SU-DHL-6 (cell line): ENCODE measurements at regions not wholly inside any gene's neighbourhood (a gene's known extent, or its start where the extent isn't known, plus 50 kb on each side); places are given as distances from the start of the nearest gene placed in this dataset.

ENCODE experiments used
- H2AFZ ChIP-seq: fragments of 200-600 bp; sonication (generic); 2 replicates; pipeline ENCODE4 v1.6.1; 2014; ENCODE audit warnings: low read depth, mild to moderate bottlenecking, moderate library complexity, mixed read lengths, antibody characterized with exemption, low read length; ENCODE audit not compliant: severe bottlenecking
- H3F3A ChIP-seq: fragments of 200-600 bp; shearing (Covaris generic); 2 replicates; pipeline ENCODE4 v1.6.0; 2016; ENCODE audit warnings: antibody characterized with exemption, mild to moderate bottlenecking; ENCODE audit not compliant: insufficient read depth
- H3K27ac ChIP-seq: fragments of 200-600 bp; sonication (generic); 2 replicates; pipeline ENCODE4 v1.5.1; 2016; ENCODE audit warnings: low read depth, mild to moderate bottlenecking, low read length, moderate library complexity, mixed read lengths
- H3K27me3 ChIP-seq: fragments of 200-600 bp; sonication (generic), shearing (Covaris generic); 2 replicates; pipeline ENCODE4 v1.6.0; 2014; ENCODE audit warnings: mild to moderate bottlenecking, low read length
- H3K36me3 ChIP-seq: fragments of 200-600 bp; sonication (generic); 2 replicates; pipeline ENCODE4 v1.6.1; 2014; ENCODE audit warnings: mild to moderate bottlenecking, low read length, mixed read lengths
- H3K4me2 ChIP-seq: fragments of 300-600, 200-600 bp; shearing (Covaris generic), sonication (generic); 2 replicates; pipeline ENCODE4 v1.6.0; 2014; ENCODE audit warnings: low read length, low read depth, mild to moderate bottlenecking; ENCODE audit not compliant: poor library complexity, severe bottlenecking
- H3K4me3 ChIP-seq: fragments of 200-600 bp; sonication (generic); 2 replicates; pipeline ENCODE4 v1.5.1; 2014; ENCODE audit warnings: antibody characterized with exemption, low read length, mild to moderate bottlenecking, mixed read lengths; ENCODE audit not compliant: insufficient read depth, poor library complexity, severe bottlenecking
- H3K79me2 ChIP-seq: fragments of 200-600 bp; sonication (generic); 2 replicates; pipeline ENCODE4 v1.6.1; 2014; ENCODE audit warnings: mild to moderate bottlenecking, low read length, moderate library complexity; ENCODE audit not compliant: insufficient read depth
- H3K9ac ChIP-seq: fragments of 200-600 bp; sonication (generic); 2 replicates; pipeline ENCODE4 v1.7.0; 2014; ENCODE audit warnings: mild to moderate bottlenecking, low read length
- H3K9me2 ChIP-seq: fragments of 200-600 bp; sonication (generic); replicated peaks from 2 replicates; pipeline ENCODE4 v1.6.1; 2014; ENCODE audit warnings: low read length; ENCODE audit not compliant: insufficient read depth
- H3K9me3 ChIP-seq: fragments of 200-600 bp; sonication (generic); 2 replicates; pipeline ENCODE4 v1.6.1; 2014; ENCODE audit warnings: low read length, mixed read lengths; ENCODE audit not compliant: insufficient read depth
- H4K20me1 ChIP-seq: fragments of 200-600 bp; sonication (generic); 2 replicates; pipeline ENCODE4 v1.6.1; 2014; ENCODE audit warnings: low read depth, mild to moderate bottlenecking, antibody characterized with exemption, low read length, moderate library complexity, mixed read lengths
- EZH2phosphoT487 ChIP-seq: fragments of 200-600 bp; sonication (generic), shearing (Covaris generic); conservative IDR thresholded peaks from 2 replicates; pipeline ENCODE4 v1.6.1; 2018; ENCODE audit warnings: mild to moderate bottlenecking, antibody characterized with exemption, low read length, moderate library complexity, mixed read lengths
- TF ChIP-seq, protein P1 (sequence below): fragments of 200-600 bp; sonication (generic); IDR thresholded peaks from one replicate; pipeline ENCODE4 v1.5.1; 2017; ENCODE audit warnings: antibody characterized with exemption, mild to moderate bottlenecking, low read length, moderate library complexity; ENCODE audit not compliant: insufficient read depth, poor library complexity, severe bottlenecking

DNA sequence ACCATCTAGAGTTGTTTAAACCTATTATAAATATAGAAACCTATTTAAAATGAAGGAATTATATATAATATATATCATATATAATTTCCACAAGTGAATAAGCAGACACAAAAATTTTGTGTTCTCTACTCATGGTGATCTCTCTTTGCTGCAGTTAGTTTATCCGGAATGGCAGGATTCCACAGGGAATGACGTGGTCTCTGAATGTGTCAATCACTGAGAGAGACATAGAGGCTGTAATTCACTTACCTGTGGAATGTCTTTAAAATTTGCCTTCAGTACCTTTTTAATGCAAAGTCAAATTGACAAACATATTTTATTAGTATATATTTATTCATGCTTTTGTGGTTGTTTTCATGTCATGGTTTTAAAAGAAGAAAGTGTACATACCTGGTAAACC, 669.3 kb downstream of the NLGN4X start:
- no peak overlapping the region for H3K4me2 ChIP-seq
- no peaks in the 10 kb centered on the region for H3K9me2 ChIP-seq
- H3K9ac ChIP-seq = no peak overlapping the region
- TF ChIP-seq EZH2phosphoT487 = no peak
- TF ChIP-seq, protein P1, sequence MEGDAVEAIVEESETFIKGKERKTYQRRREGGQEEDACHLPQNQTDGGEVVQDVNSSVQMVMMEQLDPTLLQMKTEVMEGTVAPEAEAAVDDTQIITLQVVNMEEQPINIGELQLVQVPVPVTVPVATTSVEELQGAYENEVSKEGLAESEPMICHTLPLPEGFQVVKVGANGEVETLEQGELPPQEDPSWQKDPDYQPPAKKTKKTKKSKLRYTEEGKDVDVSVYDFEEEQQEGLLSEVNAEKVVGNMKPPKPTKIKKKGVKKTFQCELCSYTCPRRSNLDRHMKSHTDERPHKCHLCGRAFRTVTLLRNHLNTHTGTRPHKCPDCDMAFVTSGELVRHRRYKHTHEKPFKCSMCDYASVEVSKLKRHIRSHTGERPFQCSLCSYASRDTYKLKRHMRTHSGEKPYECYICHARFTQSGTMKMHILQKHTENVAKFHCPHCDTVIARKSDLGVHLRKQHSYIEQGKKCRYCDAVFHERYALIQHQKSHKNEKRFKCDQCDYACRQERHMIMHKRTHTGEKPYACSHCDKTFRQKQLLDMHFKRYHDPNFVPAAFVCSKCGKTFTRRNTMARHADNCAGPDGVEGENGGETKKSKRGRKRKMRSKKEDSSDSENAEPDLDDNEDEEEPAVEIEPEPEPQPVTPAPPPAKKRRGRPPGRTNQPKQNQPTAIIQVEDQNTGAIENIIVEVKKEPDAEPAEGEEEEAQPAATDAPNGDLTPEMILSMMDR = no peak
- H3F3A ChIP-seq = no peaks in the 10 kb centered on the region
- no peaks in the 10 kb centered on the region for H3K27me3 ChIP-seq
- H3K27ac ChIP-seq = no peak overlapping the region
- no peaks in the 10 kb centered on the region for H3K9me3 ChIP-seq
- no peak overlapping the region for H2AFZ ChIP-seq
- H3K79me2 ChIP-seq = no peaks in the 10 kb centered on the region
- H3K4me3 ChIP-seq = no peak overlapping the region
- no peaks in the 10 kb centered on the region for H4K20me1 ChIP-seq
- no peaks in the 10 kb centered on the region for H3K36me3 ChIP-seq

DNA sequence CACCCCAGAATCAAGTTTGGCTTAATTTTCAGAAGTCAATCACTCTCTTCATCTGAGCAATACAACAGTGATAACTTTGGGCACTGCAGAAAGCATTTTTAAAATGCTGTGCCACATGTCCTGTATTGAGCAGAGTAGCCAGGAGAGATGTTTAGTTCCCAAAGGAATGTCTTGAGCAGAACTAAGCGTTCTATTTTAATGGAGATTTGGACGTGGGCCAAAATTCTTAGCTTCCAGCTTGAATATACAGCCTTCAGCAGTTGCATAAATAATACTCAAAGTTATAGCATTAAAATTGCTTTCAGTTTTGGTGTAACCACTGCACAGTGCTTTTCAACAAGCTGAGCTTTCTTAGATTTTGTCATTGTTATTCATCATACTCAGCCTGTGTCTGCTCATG, 679.2 kb downstream of the NLGN4X start:
- Histone ChIP-seq H3K36me3 (no peaks in the 10 kb centered on the region), H3K9me2 (no peaks in the 10 kb centered on the region), H3K9ac (no peak overlapping the region), H3K4me3 (no peak overlapping the region), H3K27ac (no peak overlapping the region), H3F3A (no peaks in the 10 kb centered on the region), H3K27me3 (no peaks in the 10 kb centered on the region), H3K9me3 (no peaks in the 10 kb centered on the region), H4K20me1 (no peaks in the 10 kb centered on the region), H3K79me2 (no peaks in the 10 kb centered on the region), H2AFZ (no peak overlapping the region), H3K4me2 (no peak overlapping the region)
- TF ChIP-seq EZH2phosphoT487 = no peak
- TF ChIP-seq, protein P1 = no peak

DNA sequence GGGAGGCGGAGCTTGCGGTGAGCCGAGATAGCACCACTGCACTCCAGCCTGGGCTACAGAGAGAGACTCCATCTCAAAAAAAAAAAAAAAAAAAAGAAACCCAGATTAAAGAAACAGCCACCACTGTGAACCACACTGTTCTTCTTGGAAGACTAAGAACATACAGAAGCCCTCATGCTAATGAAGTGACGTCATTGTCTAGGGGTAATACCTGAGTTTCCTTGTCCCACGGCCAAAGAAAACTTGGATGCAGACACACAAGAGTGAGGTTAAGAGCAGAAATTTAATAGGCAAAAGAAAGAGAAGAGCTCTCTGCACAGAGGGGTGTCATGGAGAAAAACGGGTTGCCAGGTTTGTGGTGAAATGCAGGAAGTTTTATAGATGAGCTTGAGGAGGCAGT, 691.6 kb downstream of the NLGN4X start:
- H3K27me3 ChIP-seq = no peaks in the 10 kb centered on the region
- H3K9ac ChIP-seq = no peak overlapping the region
- no peak overlapping the region for H3K27ac ChIP-seq
- no peak overlapping the region for H3K4me2 ChIP-seq
- H3K36me3 ChIP-seq = no peaks in the 10 kb centered on the region
- no peaks in the 10 kb centered on the region for H3F3A ChIP-seq
- no peak overlapping the region for H3K4me3 ChIP-seq
- no peaks in the 10 kb centered on the region for H3K79me2 ChIP-seq
- TF ChIP-seq EZH2phosphoT487 = no peak
- TF ChIP-seq, protein P1 = no peak
- H3K9me3 ChIP-seq = no peaks in the 10 kb centered on the region
- H4K20me1 ChIP-seq = no peaks in the 10 kb centered on the region
- no peaks in the 10 kb centered on the region for H3K9me2 ChIP-seq
- H2AFZ ChIP-seq = no peak overlapping the region

DNA sequence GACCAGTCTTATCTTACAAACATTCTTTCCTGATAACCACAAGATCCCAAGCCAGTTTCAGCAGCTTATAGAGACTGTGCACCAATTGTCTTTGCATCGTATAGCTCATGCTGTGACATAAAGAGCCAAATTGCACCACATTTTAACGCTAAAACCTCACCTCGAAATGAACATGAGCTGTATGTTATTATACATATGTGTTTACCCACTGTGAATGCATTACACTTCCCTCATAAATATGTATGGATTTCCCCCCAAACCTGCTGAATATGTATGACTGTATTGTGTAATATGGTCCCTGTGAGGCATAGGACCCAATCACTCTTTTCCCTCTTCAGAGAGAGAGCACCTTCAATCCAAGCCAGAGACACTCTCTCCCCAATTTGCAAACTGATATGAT, 692.4 kb downstream of the NLGN4X start:
- no peak overlapping the region for H2AFZ ChIP-seq
- TF ChIP-seq EZH2phosphoT487 = no peak
- TF ChIP-seq, protein P1 = no peak
- H3K9ac ChIP-seq = no peak overlapping the region
- no peaks in the 10 kb centered on the region for H3K9me2 ChIP-seq
- no peak overlapping the region for H3K4me3 ChIP-seq
- H3K27me3 ChIP-seq = no peaks in the 10 kb centered on the region
- no peaks in the 10 kb centered on the region for H4K20me1 ChIP-seq
- H3K9me3 ChIP-seq = no peaks in the 10 kb centered on the region
- H3F3A ChIP-seq = no peaks in the 10 kb centered on the region
- H3K36me3 ChIP-seq = no peaks in the 10 kb centered on the region
- no peak overlapping the region for H3K27ac ChIP-seq
- no peaks in the 10 kb centered on the region for H3K79me2 ChIP-seq
- no peak overlapping the region for H3K4me2 ChIP-seq
